GM19463 (cell line): ENCODE measurements at regions not wholly inside any gene's neighbourhood (a gene's known extent, or its start where the extent isn't known, plus 50 kb on each side); places are given as distances from the start of the nearest gene placed in this dataset.

Experiments used
- ATAC-seq: cut with Tn5 transposase; IDR thresholded peaks from one replicate; pipeline ENCODE4 v1.9.1; 2021; ENCODE audit warnings: mild to moderate bottlenecking, moderate library complexity; ENCODE audit not compliant: unreplicated experiment

DNA sequence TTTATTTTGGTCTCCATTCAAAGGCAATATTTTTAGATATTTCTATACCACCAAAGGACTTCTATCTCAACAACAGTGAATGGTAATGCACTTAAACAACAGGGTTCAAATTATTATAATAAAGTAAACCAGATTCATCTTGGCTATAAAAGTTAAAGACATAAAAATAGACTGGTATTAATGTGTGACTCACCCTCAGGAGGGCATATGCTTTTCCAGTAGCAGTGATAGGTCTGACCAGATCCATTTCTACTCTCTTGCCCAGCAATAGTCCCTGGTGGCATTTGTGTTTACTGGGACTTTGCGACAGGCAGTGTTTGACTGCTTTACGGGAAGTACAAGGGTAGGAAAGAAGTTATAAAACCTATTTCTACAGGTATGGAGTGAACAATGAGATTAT, 353.2 kb upstream of the ATP2B1 start:
- ATAC-seq: no peak

- ATAC-seq: no peak
Observed at GRCh38 chr12:90060031-90060430, 351.4 kb upstream of the ATP2B1 start.

DNA sequence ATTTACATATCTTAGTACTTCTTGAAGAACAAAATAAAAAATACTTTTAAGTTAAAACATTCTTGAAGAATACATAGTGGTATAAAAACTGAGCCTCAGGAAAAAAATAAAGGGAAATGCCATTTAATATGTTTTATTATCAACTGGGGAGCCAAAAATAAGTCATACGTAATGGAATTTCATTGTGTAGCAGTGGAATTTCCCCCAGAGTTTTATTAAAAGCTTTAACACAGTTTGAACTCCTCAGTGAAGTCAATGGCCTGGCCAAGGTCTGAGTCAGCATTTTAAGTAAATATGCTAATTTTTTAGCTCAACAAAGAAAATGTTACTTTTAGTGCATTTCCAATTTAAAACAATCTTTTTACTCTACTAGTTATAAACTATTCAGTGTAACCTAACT, 350.1 kb upstream of the ATP2B1 start:
- ATAC-seq: no peak

DNA sequence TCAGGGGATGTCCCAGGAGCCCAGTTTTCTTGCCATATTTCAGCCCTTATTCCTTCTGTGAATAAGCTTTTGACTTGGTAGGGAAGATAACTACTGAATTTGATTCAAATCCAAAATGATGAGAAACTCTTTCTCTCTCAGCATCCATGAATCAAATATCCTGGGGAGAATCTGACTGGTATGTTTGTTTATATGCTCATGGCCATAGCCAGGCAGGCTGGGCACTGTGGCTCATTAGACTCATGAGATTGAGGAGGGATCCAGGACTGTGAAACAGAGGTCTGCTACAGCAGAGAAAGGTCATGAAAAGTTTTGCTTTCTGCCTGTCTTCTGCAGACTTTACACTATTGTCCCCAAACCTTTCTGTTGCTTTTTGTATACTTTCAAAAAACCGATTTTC, 346.4 kb upstream of the ATP2B1 start:
- ATAC-seq: no peak

- ATAC-seq: no peak
Observed at GRCh38 chr12:90048918-90049317, 340.3 kb upstream of the ATP2B1 start.

DNA sequence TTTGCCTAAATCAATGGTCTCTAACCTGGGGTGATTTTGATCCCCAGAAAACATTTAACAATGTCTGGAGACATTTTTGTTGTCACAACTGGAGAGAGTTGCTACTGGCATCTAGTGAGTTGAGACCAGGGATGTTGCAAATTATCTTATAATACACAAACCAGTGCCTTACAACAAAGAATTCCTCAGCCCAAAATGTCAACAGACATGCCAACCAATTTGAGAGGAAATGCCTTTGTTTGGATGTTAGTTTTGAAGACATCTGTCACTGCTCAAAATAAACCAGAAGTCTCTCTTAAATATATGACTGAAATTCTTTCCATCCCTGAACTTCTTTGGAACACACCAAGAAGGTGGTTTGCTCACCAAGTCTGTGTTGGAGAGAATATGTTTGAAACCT, 336.9 kb upstream of the ATP2B1 start:
- ATAC-seq: no peak

- ATAC-seq: no peak
Observed at GRCh38 chr12:90044069-90044468, 335.4 kb upstream of the ATP2B1 start.

- no peak for ATAC-seq
Observed at GRCh38 chr12:90042920-90043641, 334.4 kb upstream of the ATP2B1 start.

DNA sequence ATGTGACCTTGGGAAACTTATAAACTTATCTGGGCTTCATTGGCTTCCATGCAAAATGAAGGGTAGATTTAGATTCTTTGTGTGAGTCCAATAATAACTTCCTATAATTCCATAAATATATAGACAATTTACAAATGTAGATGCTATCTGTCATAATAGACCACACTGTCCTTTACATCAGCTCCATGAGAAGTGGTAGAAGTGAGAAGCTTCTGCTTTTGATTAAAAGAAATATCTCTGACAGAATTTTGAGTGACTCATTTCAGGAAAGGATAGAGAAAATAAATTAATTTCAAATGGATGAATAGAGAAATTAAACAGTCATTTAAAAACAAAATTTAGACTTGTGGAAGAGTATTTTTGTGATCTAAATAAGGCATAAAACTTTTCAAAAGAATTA, 329.7 kb upstream of the ATP2B1 start:
- no peak for ATAC-seq

DNA sequence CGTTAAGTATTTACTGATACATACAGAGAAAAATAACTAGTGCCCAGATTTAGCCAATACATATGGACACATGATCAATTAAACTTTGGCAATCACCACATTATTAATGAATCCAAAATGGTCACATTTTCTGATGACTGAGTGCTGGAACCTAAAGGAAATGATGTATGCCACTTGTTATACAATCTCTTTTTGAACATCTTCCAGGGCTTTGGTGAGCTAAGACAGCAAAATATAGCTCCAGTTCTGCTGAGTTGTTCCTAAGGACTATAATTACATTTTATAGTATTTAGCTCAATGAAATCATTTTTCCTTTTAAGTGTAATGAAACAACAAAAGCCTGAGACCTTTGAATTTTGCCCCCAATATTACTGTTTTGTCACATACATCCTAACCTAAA, 329.1 kb upstream of the ATP2B1 start:
- ATAC-seq: no peak

GRCh38 chr12:90036637-90037036, 328.0 kb upstream of the ATP2B1 start:
- ATAC-seq: no peak

DNA sequence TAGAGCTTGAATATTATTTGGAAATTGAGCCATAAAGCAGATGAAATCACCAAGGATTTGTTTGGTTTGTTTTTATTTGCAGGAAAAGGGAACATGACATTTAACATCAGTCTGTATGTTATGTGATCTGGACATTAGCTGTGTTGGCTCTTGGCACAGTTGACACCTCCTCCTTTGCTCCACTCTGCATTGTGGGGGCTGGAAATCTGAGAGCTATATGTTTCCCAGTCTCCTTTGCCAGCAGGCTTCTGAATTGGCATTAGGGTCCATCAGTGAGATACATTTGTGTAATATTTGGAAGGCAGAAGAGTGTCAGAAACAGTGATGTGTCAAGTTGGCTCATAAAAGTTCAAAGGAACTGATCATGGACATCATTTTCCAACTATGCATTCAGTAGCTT, 322.1 kb upstream of the ATP2B1 start:
- ATAC-seq: no peak

DNA sequence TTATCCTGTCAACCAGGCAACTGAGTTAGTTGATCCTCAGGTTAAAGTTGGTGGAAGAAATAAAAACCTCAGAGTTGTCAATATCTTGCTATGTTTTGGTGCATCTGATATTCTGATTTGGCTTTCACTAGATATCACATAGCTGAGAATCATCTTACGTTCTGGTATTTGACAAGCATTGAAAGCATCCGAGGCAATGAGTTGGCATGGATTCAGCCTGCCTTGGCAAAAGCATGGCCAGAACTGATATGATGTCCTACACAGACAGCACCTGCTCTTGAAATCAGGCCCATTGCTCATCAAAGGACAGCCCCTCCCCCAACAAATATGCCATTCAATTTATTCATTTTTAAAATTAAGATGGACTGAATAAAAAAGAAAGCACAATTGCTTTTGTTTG, 320.7 kb upstream of the ATP2B1 start:
- ATAC-seq: no peak

GRCh38 chr12:90028635-90029051, 320.0 kb upstream of the ATP2B1 start:
- no peak for ATAC-seq

DNA sequence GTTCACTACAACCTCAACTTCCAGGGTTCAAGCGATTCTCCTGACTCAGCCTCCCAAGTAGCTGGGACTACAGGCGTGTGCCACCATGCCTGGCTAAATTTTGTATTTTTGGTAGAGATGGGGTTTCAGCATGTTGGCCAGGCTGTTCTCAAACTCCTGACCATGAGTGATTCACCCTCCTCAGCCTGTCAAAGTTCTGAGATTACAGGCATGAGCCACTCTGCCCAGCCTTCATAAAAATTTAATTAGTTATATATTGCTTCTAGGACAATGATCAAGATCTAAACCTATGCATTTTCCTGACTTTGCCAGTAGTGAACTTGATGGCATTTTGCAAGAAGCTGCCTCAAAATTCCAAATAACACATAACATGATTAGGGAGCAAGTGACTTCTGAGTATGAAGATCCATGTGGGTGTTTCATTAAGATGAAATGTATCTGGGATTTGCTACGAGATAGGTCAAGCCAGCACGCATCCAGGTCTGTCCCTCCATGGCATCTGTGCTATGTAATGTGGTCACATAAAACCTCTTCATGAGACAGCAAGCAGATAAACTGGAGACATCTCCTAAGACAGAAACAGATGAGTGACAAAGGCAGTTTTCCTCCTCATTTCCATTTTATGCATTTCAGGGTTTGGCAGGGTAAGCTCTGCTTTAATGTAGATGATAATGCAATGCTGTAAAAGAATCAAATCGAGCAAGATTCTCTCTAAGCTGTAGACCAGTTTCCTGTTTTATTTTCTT, 319.4 kb upstream of the ATP2B1 start:
- ATAC-seq: no peak

GRCh38 chr12:90027041-90027440, 318.4 kb upstream of the ATP2B1 start:
- ATAC-seq: no peak

DNA sequence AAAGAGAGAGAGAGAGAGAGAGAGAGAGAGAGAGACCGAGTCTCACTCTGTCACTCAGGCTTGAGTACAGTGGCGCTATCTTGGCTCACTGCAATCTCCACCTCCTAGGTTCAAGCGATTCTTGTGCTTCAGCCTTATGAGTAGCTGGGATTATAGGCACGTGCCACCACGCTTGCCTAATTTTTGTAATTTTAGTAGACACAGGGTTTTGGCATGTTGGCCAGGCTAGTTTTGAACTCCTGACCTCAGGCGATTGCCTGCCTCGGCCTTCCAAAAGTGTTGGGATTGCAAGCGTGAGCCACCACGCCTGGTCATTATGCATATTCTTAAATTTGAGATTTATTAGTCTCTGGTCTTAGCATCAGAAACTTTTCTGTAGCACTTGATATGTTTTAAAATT, 317.9 kb upstream of the ATP2B1 start:
- ATAC-seq: no peak

GRCh38 chr12:90024262-90024661, 315.6 kb upstream of the ATP2B1 start:
- no peak for ATAC-seq

DNA sequence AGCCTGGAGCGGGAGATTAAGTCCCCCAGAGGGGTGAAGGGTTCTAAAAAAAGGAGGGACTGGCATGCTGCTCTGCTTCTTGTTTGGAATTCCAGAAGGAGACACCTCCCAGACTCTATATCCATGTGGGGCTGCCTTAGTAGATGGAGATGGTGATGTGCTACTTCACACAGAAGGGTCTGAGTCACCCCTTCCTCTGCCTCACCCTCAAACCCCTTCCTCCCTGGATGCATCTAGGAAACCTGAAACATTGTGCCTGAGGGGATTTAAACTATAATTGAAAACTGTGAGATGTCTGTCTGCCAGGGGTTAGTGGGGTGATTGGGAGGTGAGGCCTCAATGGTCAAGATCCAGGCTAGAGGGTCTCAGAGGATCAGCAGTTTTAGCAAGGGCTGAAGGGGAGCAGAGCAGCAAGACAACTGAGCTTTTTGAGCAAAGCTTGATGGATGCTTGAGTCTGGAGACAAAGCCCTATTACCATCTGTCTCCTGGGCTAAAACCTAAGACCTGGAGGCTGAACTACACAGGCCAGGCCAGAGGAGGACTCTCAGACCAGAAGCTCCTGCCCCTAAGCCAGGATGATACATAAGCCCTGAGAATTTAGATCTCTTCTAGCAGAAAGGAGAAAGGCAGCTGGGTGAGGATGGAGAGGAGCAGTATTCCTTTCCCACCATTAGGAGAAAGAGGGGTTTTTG, 314.7 kb upstream of the ATP2B1 start:
- no peak for ATAC-seq

DNA sequence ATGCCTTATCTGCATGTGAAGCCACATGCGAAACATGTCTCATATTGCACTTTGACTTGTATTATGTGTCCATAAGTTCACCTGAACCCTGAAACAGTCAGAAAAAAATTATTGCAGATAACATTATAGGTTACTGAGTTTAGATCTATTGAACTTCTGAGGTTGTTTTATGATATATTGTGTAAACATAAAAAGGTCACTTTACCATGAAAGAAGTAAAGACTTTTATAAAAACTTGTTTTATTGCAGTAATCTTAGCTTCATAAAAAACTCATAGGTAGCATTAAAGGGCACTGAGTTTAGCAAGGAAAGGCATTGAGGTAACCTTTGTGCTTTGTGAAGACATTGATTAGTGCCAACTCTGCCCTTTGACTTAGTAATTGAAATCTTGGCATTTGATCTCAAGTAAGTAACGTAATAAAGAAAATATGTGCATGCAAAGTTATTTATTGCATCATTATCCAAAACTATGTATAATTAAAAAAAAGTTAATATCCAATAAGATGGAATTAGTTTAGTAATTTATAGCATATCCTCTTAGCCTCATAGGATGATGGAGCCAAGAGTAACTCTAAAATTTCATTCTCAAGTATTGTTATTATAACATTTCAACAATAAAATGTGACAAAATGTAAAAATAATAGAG, 313.3 kb upstream of the ATP2B1 start:
- no peak for ATAC-seq

- ATAC-seq: no peak
Observed at GRCh38 chr12:90020881-90021280, 312.2 kb upstream of the ATP2B1 start.

DNA sequence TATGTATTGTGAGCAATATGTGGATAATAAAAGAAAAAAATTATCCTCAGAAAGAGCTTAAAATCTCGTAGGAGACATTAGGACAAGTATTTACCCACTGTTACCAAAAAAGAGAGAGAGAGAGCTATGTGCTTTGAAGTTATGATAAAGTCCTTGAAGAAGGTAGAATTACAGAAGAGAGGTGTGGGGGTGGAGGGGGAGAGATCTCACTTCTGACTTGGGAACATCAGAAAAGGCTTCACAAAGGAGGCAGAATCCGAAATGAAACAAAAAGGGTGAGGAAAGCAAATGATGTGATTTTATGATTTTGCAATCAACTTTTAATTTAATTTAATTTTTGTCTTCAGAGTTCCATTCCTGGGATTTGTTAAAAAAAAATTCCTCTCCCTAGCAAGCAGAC, 311.8 kb upstream of the ATP2B1 start:
- ATAC-seq: no peak
